ENCODE measurements at regions not wholly inside any gene's neighbourhood (a gene's known extent, or its start where the extent isn't known, plus 50 kb on each side); places are given as distances from the start of the nearest gene placed in this dataset.
"Not testable (repeated sequence)": the region's sequence is repeated elsewhere in the genome, so short reads cannot be mapped to it uniquely, and the experiment has no call there.

DNA sequence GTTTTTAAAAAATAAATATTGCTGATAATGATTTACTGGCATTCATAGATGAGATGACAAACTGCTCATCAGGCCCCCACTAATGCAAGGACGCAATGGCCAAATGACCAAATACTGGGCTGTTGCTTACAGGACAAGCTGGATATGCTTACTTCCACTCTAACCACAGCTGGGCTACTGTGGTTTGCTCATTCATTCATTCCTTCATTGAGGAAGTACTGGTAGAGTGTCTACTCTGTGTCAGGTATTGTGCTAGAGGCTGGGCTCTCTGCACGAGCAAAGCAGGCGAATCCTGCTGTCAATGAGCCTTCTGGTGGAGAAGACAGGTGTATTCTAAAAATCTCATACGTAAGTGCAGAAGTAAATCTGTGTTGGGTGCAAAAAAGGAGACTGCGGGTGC, 113.3 kb upstream of the SLC38A2 start:
- no peak for DNase-seq
- in situ Hi-C loops (cut with MboI; ENCODE audit: low pct_unique_long_range_greater_than_20kb, low sequenced_read_pairs), result no loop called here

DNA sequence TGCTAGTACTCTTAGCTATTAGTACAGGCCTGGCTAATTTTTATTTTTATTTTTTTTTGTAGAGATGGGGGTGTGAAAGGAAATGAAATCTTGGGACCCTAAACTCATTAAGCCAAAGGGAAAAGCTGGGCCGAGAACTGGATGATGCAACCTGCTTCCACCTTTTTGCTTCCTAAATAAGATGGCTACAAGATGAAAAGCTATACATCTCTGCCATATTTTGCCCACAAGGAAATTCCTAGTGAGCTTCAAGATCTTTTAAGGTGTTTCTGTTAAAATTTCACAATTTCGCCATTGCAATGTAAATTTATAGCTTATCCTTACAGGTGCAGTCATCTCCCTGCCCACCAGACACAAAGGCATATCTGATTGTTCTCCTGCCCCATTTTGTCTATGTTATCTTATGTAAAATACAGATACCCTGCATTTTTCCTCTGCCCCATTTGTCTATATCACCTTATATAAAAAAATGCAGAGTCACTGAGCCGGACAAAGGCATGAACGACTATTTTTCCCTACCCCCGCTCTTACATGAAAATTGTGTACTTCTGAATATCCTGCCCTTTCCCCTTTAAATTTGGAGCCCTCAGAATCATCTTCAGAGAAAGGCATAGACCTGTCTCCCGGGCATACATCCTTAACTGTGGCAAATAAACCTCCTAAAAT, 112.0 kb upstream of the SLC38A2 start:
- in situ Hi-C loops (cut with MboI; ENCODE audit: low pct_unique_long_range_greater_than_20kb, low sequenced_read_pairs), result no loop called here
- DNase-seq, result no peak

DNA sequence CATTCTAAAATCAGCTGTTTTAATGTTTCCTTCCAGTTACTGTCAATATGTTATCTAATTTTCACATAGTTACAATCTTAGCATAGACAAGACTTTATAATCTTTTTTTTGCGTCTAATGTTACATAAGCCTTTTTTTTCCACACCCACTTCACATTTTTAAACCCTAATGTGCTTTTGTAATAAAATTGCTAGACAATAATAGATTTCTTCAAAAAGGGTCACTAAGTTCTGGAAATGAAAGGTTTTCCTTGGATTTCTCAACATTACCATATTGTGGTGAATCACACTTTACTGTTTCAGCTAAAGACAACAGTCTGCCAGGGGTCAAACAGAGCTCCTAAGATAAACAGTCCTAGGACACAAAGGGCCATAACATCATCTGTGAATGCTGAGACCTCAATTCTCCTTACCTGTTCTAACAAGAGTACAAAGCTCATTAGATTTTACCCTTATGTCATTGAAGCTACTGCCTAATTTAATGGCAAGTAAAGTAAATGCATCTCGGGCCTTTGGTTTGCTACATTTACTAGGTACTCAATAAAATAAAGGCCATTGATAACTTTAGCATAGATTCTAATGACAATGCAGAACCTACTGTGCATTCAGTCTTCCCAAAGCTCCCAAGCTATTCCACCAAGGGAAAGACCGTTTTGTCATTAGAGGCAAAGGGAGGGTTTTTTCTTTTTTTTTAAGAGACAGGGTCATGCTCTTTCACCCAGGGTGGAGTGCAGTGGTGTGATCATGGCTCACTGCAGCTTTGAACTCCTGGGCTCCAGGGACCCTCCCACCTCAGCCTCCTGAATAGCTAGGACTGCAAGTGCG, 111.2 kb upstream of the SLC38A2 start:
- DNase-seq, result peak; percentile 14
- in situ Hi-C loops (cut with MboI; ENCODE audit: low pct_unique_long_range_greater_than_20kb, low sequenced_read_pairs), result no loop called here

DNA sequence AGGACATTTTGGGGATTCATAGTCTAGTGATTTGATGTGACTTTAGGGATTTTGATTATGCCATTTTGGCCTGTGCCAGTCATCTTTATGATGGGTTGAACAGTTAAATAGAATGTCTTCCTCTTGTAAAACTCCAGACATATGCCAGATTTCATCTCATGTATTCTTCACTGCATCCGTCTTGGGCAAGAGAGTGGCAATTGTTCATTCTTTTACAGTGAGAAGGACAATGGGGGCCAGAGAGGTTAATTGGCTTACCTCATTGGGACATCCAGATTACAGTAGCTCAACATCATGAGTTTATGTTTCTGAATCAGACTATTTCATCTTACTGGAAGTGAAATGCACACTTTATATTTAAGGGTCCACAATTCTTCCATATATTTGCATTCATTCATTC, 108.2 kb upstream of the SLC38A2 start:
- in situ Hi-C loops (cut with MboI; ENCODE audit: low pct_unique_long_range_greater_than_20kb, low sequenced_read_pairs), result no loop called here
- no peak for DNase-seq

DNA sequence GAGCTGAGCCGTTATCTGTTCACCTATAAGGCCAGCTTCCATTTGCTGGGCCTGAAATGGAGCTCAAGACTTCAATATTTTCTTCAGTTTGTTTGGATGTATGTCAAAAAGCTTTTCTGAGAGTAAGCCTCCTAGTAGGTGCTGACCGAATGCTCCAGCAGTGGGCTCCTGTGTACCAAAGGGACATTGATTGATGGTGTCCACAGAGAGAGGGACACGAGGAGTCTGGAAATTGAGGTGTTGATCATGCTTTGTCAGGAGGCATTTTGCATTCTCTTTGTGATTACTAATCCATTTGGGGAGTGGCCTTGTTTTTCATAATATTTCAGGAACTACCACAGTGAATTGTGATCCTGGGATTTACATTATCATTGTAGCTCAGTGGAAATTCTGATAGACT, 107.7 kb upstream of the SLC38A2 start:
- in situ Hi-C loops (cut with MboI; ENCODE audit: low pct_unique_long_range_greater_than_20kb, low sequenced_read_pairs), result no loop called here
- no peak for DNase-seq

DNA sequence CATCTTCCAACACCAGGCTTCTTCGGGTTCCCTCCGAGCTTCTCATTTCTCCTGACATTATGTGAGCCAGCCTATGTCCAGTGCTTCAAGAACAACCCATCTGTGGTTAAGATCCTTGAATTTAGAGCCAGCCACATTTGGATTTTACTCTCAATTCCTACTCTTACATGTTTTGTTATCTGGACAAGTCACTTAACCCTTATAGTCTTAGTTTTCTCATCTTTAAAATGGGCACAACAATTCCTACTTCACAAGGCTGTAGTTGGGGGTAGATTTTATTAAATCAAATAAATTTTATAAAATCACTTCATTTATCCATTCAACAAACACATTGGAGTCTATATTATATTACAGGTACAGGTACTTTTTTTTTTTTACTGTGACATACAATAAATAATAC, 105.5 kb upstream of the SLC38A2 start:
- in situ Hi-C loops (cut with MboI; ENCODE audit: low pct_unique_long_range_greater_than_20kb, low sequenced_read_pairs), result no loop called here
- DNase-seq, result no peak

DNA sequence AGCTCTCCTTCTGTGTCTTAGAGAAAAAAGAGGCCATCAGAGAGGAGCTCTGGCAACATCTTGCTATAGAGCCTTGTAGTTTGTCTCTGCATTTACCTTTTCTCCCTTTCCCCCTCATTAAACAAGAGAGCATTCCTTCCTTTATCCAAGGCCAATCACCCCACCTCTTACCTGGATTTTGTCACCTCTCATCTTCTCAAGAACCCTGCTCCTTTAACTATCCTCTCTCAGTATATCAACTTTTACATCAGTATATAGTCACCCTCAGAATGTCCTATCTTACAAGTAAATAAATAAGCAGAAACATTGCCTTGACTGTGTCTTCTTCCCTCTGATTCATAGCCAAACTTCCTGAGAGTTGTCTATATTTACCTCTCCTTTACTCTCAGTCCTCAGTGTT, 105.0 kb upstream of the SLC38A2 start:
- in situ Hi-C loops (cut with MboI; ENCODE audit: low pct_unique_long_range_greater_than_20kb, low sequenced_read_pairs), result no loop called here
- no peak for DNase-seq

DNA sequence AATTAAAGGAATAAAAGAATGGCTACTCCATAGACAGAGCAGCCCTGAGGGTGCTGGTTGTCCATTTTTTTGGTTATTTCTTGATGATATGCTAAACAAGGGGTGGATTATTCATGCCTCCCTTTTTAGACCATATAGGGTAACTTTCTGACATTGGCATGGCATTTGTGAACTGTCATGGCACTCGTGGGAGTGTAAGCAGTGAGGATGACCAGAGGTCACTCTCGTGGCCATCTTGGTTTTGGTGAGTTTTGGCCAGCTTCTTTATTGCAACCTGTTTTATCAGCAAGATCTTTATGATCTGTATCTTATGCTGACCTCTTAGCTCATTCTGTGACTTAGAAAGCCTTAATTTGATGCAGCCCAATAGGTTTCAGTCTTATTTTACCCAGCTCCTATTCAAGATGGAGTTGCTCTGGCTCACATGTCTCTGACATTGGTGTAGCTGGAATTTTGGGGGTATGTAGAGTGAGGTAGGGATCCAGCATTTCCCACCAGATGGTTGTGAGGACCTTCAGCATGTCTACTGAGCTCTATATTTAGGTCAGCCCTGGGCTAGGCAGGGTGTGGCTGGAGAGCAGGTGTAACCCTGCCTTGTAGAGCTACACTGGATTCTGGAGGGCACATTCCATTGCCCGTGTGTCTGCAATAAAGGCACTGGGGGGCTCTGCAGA, 103.5 kb upstream of the SLC38A2 start:
- DNase-seq, result no peak
- in situ Hi-C loops (cut with MboI; ENCODE audit: low pct_unique_long_range_greater_than_20kb, low sequenced_read_pairs), result no loop called here

DNA sequence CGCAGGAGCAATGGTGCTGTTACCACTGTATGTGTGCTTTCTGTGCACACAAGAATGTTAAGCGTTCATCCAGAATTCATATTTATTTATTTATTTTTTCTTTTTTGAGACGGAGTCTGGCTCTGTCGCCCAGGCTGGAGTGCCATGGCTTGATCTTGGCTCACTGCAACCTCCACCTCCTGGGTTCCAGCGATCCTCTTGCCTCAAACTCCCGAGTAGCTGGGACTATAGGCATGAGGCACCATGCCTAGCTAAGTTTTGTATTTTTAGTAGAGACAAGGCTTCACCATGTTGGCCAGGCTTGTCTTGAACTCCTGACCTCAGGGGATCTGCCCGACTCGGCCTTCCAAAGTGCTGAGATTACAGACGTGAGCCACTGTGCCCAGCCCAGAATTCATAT, 101.8 kb upstream of the SLC38A2 start:
- DNase-seq; in situ Hi-C loops (cut with MboI; ENCODE audit: low pct_unique_long_range_greater_than_20kb, low sequenced_read_pairs): not testable (repeated sequence)

DNA sequence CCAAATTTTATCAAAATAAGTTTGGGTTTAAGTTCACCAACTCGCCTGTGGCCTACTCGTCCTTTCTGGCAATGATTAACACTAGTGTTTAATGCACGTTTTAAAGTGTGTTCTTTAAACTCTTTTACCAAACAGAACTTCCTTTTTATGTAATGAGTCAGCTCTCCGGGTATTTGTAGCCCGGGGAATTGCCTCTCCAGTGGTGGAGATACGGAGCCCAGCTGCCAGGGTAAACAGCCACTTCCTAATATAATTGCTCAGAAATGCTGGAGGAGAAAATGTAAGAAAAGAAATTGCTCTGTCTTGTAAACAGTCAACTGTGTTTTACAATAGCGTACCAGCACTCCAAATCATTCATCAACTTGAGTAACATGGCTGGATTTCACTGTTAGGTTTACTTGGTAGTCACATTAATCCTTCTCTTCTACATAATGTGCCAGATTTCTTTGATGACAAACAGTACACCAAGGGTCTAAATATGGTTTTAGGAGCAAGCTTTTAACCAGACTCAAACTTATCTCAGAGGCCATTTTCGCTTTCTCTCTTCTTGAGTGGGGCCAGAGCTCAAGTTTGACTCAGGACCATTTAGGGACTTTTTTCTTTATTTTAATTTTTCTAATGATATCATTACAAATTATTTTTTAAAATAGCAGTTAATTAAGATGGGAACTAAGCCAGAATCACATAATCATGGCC, 101.2 kb upstream of the SLC38A2 start:
- DNase-seq, result peak; percentile 78
- in situ Hi-C loops (cut with MboI; ENCODE audit: low pct_unique_long_range_greater_than_20kb, low sequenced_read_pairs), result no loop called here

DNA sequence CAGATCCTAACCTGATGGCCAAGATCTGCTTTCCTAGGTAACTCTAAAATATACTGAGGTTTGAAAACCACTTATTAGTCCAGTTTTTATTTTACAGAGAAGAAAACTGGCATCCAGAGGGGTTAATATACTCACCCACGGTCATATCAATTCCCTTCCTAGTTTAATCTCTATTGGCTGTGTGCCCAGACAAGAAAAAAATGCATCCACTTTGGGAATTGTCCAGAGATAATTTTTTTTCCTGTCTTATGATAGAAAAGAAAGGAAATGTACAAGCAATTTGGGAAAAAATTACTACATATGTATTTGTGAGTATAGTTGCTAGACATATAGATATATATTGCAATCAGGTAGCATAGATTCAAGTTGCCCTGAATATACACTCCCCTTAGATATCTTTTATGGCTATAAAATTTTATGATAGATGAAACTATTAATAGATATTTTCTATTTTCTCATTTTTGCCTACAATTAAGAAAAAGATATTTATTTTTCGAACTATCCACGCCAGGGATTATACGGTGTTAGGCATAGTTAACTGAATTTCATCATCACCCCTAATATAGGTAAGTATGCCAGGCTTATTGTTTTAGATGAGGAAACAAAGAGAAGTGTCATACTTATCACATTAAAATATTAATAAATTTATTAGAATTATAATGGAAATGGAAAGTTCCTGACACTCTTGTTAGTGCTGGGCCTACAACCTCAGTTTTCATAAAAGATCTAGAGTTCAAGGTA, 100.5 kb upstream of the SLC38A2 start:
- DNase-seq, result no peak
- in situ Hi-C loops (cut with MboI; ENCODE audit: low pct_unique_long_range_greater_than_20kb, low sequenced_read_pairs), result no loop called here

DNA sequence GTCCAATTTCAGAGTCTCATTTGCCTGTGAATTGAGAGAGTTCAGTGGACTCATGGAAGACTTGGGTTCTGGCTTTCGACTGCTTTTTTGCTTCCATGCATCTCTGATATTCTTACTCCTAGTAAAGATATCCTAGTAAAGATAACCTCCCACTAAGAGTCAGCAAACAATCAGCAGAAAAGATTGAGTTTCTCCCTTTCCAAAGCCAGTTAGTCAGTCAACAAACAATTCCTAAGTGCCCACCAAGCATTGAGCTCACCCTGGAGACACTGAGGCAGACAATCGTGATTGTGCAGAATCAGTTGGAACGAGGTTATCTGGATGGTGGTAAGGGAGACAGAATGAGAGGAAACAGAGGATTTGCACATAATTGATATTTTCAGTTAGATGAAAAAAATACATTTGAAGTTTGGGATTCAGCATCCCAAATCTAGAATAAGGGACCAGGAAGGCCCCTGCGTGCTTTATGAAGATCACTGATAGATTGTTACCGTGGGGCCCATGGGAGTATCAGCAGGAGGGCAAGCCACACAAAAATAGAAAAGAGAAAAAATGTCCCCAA, 99.7 kb upstream of the SLC38A2 start:
- in situ Hi-C loops (cut with MboI; ENCODE audit: low pct_unique_long_range_greater_than_20kb, low sequenced_read_pairs), result no loop called here
- DNase-seq, result no peak

DNA sequence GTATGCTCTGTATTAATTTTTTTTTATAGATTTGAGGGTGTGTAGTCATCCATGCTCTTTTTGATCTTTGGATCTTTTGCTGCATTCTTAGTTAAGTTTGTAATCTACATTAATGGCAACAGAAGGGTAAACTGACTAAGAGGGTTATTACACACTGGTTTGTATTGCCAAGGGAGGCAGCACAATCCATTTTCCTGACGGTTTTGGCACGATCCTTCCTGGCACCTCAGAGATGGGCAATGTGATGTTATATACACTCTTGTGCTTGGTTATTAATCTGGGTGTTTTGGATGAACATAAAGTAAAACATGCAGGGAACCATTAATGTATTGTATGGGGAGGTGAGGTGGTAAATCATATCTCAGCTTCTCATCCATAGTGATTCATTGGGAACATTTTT, 98.8 kb upstream of the SLC38A2 start:
- DNase-seq, result no peak

DNA sequence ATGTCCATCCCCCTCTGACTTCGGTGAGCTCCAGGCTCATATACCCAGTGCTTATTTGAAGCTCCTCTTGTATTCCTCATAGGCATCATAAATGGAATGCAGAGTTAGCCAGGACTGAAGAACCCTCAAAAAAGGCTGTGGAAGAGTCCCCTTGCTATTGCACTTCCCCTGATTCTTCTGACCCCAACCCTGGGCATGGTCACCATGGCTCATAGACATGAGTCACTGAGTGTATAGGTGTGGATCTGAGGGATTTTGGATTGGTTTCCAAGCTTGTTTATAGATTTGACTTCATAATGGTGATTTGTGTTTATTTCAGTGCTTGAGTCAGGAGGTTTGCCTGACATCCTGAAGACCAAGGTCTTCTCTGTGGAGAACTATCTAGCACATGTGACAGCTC, 98.4 kb upstream of the SLC38A2 start:
- no peak for DNase-seq
- in situ Hi-C loops (cut with MboI; ENCODE audit: low pct_unique_long_range_greater_than_20kb, low sequenced_read_pairs), result no loop called here

More for the DNA sequence above, 98.8 kb upstream of the SLC38A2 start:
- in situ Hi-C loops (cut with MboI; ENCODE audit: low pct_unique_long_range_greater_than_20kb, low sequenced_read_pairs), result no loop called here

DNA sequence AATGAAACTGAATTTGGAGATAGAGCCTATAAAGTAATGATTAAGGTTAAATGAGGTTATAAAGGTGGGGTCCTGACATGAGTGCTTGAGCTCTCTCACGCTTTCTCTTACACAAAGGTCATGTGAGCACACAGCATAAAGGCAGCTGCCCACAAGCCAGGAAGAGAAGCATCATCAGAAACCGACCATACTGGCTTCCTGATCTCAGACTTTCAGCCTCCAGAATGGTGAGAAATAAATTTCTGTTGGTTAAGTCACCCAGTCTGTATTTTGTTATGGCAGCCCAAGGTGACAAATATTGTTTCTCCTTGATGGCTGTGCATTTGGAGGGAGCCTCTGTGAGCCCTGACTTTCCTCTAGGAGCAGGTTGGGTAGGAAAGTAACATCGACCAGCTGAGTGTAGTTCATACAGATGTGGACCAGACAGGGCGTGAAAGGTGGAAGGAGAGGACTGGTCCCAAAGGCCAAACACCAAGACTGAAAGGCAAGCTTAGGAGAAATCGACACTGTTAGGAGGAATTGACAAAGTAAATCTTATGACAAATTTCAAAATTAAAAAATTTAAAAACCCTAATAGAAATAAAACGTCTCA, 97.6 kb upstream of the SLC38A2 start:
- no peak for DNase-seq
- in situ Hi-C loops (cut with MboI; ENCODE audit: low pct_unique_long_range_greater_than_20kb, low sequenced_read_pairs), result no loop called here

DNA sequence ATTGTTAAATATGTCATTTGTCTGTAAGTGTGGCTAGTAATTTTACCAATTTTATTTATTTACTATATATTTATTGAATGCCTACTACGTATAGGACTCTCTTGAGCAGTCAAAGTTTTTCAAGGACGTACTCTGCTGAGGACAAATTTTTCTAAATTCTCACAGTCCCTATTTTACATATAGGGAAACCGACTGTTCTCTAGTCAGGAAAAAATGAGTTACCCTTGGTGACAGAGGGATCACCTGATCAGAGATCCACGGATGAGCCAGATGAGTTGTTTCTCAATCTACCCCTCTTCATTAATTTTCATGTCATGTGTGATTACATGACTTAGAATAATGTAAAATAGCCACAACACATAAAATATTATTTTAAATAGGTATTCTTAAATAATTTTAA, 96.2 kb upstream of the SLC38A2 start:
- no peak for DNase-seq
- in situ Hi-C loops (cut with MboI; ENCODE audit: low pct_unique_long_range_greater_than_20kb, low sequenced_read_pairs), result no loop called here

DNA sequence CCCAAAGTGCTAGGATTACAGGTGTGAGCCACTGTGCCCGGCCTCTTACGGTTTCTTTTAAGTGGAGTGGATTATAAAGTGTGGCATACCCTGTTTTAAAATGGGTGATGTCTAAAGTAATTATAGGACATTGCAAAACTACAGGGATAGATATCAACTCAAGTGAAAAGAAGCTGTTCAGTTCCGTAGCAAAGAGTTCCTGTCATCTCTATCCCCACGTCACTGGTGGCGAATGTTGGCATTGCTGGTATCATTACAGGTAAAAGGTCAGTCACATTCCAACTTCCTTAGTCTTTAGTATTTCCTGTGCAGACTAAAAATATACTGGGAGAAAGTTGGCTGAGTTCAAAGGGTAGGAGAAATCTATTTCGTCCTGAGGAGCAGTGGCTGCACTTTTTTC, 95.6 kb upstream of the SLC38A2 start:
- DNase-seq, result no peak

DNA sequence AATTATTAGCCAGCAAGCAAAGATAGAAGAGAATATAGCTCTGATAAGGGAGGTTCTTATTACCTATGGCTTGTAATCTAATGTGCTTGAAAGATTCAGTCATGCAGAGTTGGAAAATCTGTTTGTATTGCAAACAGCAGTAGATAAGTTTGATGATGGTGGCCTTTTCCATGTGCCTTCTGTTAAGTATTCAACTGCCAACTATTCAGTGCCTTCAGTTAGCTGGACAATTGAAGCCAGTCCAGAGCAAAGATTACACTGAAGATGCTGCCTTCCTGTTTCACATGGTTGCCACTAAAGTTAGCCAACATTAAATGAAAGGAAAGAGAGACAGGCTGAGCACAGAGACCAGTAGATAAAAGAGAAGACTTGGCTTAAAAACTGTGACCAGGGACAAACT, 92.7 kb upstream of the SLC38A2 start:
- no peak for DNase-seq
- in situ Hi-C loops (cut with MboI; ENCODE audit: low pct_unique_long_range_greater_than_20kb, low sequenced_read_pairs), result no loop called here

More for the DNA sequence above, 95.6 kb upstream of the SLC38A2 start:
- in situ Hi-C loops (cut with MboI; ENCODE audit: low pct_unique_long_range_greater_than_20kb, low sequenced_read_pairs), result no loop called here
